GM12874 (cell line): ENCODE measurements at regions not wholly inside any gene's neighbourhood (a gene's known extent, or its start where the extent isn't known, plus 50 kb on each side); places are given as distances from the start of the nearest gene placed in this dataset.
A peak's percentile ranks its signal among the peaks of the same experiment; 100 is the strongest.

Experiments used
- TF ChIP-seq, protein P1 (sequence below): IDR thresholded peaks from 2 replicates; pipeline ENCODE4 v1.5.1; 2011; ENCODE audit warnings: low read depth, mild to moderate bottlenecking, control low read depth, low read length, moderate library complexity; ENCODE audit not compliant: insufficient read depth

DNA sequence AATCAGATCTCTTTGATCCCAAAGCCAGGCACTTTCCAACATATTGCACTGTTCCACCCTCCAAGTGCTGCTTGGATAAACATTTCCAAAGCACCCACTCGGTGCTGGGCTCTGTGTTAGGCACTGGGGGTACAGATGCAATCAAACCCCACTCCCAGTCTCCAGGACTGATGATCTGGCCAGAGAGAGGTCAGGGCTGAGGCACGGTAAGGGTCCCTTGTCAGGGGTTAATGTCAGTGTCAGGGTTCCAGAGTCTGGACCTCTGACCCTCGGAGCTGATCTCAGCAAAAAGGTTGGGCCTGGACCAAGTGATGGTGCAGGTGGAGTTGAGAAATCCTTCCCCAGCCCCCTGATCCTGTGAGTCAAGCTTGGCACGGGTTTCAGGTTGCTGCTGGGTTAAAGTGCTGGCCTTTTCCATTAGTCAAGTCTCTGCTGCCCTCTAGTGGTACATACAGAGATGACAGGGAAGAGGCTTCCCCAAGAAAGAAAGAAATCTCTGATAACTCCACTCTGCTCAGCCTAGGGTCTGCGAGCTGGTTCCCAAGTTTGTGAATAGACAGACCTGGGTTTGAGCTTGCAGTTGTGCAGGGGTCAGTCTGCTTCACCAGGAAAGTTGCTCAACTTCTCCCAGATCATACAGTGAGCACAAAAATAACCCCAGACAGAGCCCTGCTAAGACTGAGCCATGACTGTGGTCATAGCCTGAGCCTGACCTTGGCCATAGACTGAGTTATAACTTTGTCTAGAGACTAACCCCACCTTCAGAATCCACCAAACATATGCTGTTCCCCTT, 74.6 kb downstream of the DMRTA2 start:
- TF ChIP-seq, protein P1, sequence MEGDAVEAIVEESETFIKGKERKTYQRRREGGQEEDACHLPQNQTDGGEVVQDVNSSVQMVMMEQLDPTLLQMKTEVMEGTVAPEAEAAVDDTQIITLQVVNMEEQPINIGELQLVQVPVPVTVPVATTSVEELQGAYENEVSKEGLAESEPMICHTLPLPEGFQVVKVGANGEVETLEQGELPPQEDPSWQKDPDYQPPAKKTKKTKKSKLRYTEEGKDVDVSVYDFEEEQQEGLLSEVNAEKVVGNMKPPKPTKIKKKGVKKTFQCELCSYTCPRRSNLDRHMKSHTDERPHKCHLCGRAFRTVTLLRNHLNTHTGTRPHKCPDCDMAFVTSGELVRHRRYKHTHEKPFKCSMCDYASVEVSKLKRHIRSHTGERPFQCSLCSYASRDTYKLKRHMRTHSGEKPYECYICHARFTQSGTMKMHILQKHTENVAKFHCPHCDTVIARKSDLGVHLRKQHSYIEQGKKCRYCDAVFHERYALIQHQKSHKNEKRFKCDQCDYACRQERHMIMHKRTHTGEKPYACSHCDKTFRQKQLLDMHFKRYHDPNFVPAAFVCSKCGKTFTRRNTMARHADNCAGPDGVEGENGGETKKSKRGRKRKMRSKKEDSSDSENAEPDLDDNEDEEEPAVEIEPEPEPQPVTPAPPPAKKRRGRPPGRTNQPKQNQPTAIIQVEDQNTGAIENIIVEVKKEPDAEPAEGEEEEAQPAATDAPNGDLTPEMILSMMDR = peak; percentile 78

DNA sequence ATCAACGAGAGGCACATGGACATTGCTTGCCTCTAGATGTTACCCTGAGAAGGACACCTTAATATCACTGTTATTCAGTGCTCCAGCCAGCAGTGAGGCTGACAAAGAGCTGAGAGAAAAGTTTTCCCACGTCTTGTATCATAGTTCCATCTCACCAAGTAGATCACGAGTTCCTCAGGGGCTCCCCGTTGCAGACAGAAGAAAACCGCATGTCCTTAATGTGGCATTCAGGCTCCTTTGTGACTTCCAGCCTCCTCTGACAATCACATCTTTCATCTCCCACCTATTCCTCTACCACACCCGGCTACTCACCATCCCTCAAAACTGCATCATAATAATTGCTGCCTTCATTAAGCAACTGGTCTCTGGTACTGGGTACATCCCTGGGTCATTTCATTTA, 75.3 kb downstream of the DMRTA2 start:
- TF ChIP-seq, protein P1 = no peak

DNA sequence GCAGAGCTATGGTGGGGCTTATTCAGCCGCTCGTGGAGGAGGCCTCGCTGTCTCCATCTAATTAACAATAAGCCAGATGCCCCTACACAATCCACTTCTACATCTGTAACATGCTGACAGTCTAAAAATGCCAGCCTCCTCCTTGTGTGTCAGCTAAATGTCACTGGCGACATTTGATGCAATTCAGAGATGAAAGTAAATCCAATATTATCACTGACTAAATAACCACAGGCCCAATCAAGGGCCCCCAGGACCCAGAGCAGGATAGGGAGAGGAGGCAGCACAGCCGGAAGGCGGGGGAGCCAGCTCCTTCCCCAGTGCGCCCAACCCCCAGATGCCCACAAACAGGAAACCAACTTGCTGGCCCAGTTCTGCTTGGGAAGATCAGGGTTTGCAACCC, 76.6 kb downstream of the DMRTA2 start:
- TF ChIP-seq, protein P1 = no peak

- TF ChIP-seq, protein P1 = no peak
Measured at GRCh38 chr1:50343323-50343722, 79.9 kb downstream of the DMRTA2 start.

GRCh38 chr1:50342525-50342924, 80.7 kb downstream of the DMRTA2 start:
- TF ChIP-seq, protein P1 = no peak

DNA sequence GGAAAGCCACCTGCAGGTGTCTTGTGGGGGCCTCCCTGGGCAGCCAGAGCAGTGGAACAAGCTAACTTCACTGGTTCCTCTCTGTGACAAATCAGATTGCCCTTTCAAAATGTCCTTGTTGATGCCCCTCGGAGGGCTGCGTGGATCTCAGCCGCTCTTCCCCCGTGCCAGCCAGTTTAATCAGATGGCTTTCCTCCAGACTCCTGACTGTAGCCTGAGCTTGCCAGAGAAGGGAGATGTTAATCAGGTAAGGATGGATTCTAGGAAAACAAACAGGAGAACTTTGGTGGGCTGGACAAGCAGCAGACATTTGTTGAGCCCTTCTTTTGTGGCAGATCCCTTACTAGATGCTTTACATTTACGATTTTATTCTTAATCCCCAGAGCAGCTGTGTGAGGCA, 88.2 kb downstream of the DMRTA2 start:
- TF ChIP-seq, protein P1 = no peak

- TF ChIP-seq, protein P1 = peak; percentile 93
Measured at GRCh38 chr1:50333595-50333974, 89.7 kb downstream of the DMRTA2 start.
